Kidney (tissue), 13 donors: ENCODE measurements at regions not wholly inside any gene's neighbourhood (a gene's known extent, or its start where the extent isn't known, plus 50 kb on each side); places are given as distances from the start of the nearest gene placed in this dataset.
A peak's percentile ranks its signal among the peaks of the same experiment; 100 is the strongest.

Experiments used
- DNase-seq, 5 donors: peaks; one replicate each; pipeline ENCODE4 v3.0.0-alpha.2; 2013 to 2020
- FAIRE-seq: peaks from 2 replicates; lab custom pipeline; 2012; peaks lifted over from hg19 to GRCh38; lab: Jason Lieb, UNC
- H3K27ac ChIP-seq, 2 donors: one replicate each; pipeline ENCODE4 v1.7.0; 2013; ENCODE audit warnings: low read depth in 2 of 2, low read length in 2 of 2, inconsistent platforms in 1 of 2
- H3K27me3 ChIP-seq: one replicate; pipeline ENCODE4 v1.7.1; 2013; ENCODE audit warnings: low read length, inconsistent platforms; ENCODE audit not compliant: control insufficient read depth, insufficient read depth
- H3K36me3 ChIP-seq, 3 donors: one replicate each; pipeline versions ENCODE4 v1.7.0 to v1.7.1; 2013; ENCODE audit warnings: low read length in 3 of 3, control low read depth in 1 of 3, inconsistent platforms in 1 of 3; ENCODE audit not compliant: insufficient read depth in 3 of 3, control insufficient read depth in 2 of 3
- H3K4me1 ChIP-seq, 3 donors: one replicate each; pipeline versions ENCODE4 v1.7.0 to v1.7.1; 2013; ENCODE audit warnings: low read length in 3 of 3, inconsistent platforms in 1 of 3, low read depth in 1 of 3; ENCODE audit not compliant: control insufficient read depth in 2 of 3, insufficient read depth in 2 of 3
- H3K4me3 ChIP-seq, 3 donors: one replicate each; pipeline versions ENCODE4 v1.7.0 to v1.8.1; 2013; ENCODE audit warnings: low read length in 3 of 3, control low read depth in 1 of 3, inconsistent platforms in 1 of 3
- H3K9ac ChIP-seq, 3 donors: one replicate each; pipeline versions ENCODE4 v1.7.0 to v1.7.1; 2013; ENCODE audit warnings: low read length in 3 of 3, control low read depth in 1 of 3, inconsistent platforms in 1 of 3
- H3K9me3 ChIP-seq, 3 donors: one replicate each; pipeline versions ENCODE4 v1.7.0 to v1.7.1; 2013; ENCODE audit warnings: low read length in 3 of 3, control low read depth in 1 of 3, inconsistent platforms in 1 of 3; ENCODE audit not compliant: control insufficient read depth in 2 of 3, insufficient read depth in 1 of 3
- CTCF ChIP-seq: IDR thresholded peaks from 3 replicates; pipeline ENCODE4 v1.5.1; 2012; ENCODE audit warnings: mild to moderate bottlenecking, moderate library complexity, borderline replicate concordance; ENCODE audit not compliant: insufficient read depth; ENCODE audit errors: extremely low read depth
- intact Hi-C: fragments of 100-400 bp; cut with DNase I; formaldehyde crosslinking; loops from one replicate; pipeline ENCODE4 v1.11.1; 2022
- donor health status: control.
- donor health status: control.
- donor health status: control.
- donor health status: control.
- donor health status: control.
- donor health status: DM: yes; HTN: yes; CAD: no.
- donor health status: Normal renal cell carcinoma (clear cell type).

- H3K4me1 ChIP-seq, result peaks cover 0 to 11% (median 2%) of the 10 kb centered on the region in 3 donors
- intact Hi-C loops, result no loop called here
- H3K9me3 ChIP-seq, result no peaks in the 10 kb centered on the region
- H3K27me3 ChIP-seq, result no peaks in the 10 kb centered on the region
- H3K9ac ChIP-seq, result no peak overlapping the region
- DNase-seq, result peak in 3 of 5 donors; percentile 48 to 69 (median 68)
- no peak for FAIRE-seq
- H3K36me3 ChIP-seq, result no peaks in the 10 kb centered on the region
- H3K27ac ChIP-seq, result no peak overlapping the region
- H3K4me3 ChIP-seq, result peak overlapping the region in 2 of 3 donors; percentile 50 to 60
- peak; percentile 63 for TF ChIP-seq CTCF
These were observed 64.0 kb upstream of the HMCN1 start for GRCh38 chr1:185670187-185670627.

DNA sequence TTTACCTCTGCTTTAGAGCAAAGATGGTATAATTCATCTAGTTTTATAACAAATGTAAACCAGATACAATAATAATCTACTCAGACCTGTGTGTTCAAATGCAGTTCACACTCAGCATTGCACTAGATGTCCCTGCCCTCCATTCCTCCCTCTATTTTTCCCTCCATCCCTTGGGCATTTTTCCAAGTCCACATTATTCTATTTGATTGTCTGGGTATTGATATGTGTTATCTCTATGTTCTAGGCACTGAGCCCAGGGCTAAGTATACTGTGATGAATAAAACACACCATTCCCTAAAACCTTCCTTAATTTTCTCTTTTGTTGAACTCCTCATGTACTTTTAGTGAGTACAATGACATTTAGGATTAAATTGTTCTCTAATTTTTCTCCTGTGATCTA, 66.2 kb upstream of the HMCN1 start:
- no peak for DNase-seq
- Histone ChIP-seq H3K9me3 (no peaks in the 10 kb centered on the region), H3K36me3 (no peaks in the 10 kb centered on the region), H3K27me3 (no peaks in the 10 kb centered on the region), H3K27ac (no peak overlapping the region), H3K4me3 (no peak overlapping the region), H3K9ac (no peak overlapping the region), H3K4me1 (peaks cover 0 to 11% (median 2%) of the 10 kb centered on the region in 3 donors)
- FAIRE-seq, result no peak
- TF ChIP-seq CTCF, result no peak
- intact Hi-C loops, result no loop called here

DNA sequence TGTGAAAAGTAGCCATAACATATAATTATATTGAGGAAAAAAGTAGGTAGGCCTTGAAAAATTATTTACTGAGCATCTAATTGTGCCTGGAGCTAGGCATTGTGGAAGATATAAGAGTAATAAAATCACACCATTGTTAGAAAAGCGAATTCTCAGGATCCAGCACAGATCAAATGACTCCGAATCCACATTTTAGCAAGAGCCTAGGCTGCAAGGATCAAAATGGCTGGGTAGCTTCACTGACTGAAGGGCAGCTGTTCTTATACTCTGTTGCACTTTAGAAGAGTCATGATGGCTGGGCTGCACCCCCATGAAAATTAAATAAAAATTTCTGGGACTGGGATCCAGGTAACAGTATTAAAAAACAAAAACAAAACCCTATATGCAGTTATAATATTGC, 67.6 kb upstream of the HMCN1 start:
- no peak for DNase-seq
- H3K27me3 ChIP-seq, result no peaks in the 10 kb centered on the region
- no peak for TF ChIP-seq CTCF
- no peak for FAIRE-seq
- H3K36me3 ChIP-seq, result no peaks in the 10 kb centered on the region
- H3K27ac ChIP-seq, result no peak overlapping the region
- H3K4me3 ChIP-seq, result no peak overlapping the region
- intact Hi-C loops, result no loop called here
- H3K9me3 ChIP-seq, result no peaks in the 10 kb centered on the region
- peaks cover 0 to 6% (median 2%) of the 10 kb centered on the region in 3 donors for H3K4me1 ChIP-seq
- no peak overlapping the region for H3K9ac ChIP-seq

- Histone ChIP-seq H3K36me3 (no peaks in the 10 kb centered on the region), H3K4me1 (no peaks in the 10 kb centered on the region), H3K27ac (no peak overlapping the region), H3K9me3 (no peaks in the 10 kb centered on the region), H3K4me3 (no peak overlapping the region), H3K9ac (no peak overlapping the region), H3K27me3 (no peaks in the 10 kb centered on the region)
- TF ChIP-seq CTCF, result no peak
- FAIRE-seq, result no peak
- intact Hi-C loops, result no loop called here
- DNase-seq, result no peak
These were observed 70.4 kb upstream of the HMCN1 start for GRCh38 chr1:185663771-185664296.
